Activated effector memory CD4-positive, alpha-beta T cell treated with anti-CD3 and anti-CD28 coated beads, Interleukin-2, amount 50 U/mL, for 16 hours (primary cell): ENCODE measurements at regions not wholly inside any gene's neighbourhood (a gene's known extent, or its start where the extent isn't known, plus 50 kb on each side); places are given as distances from the start of the nearest gene placed in this dataset.
"Not testable (repeated sequence)": the region's sequence is repeated elsewhere in the genome, so short reads cannot be mapped to it uniquely, and the experiment has no call there.

Experiments used
- DNase-seq: peaks from one replicate; pipeline ENCODE4 v3.0.0-alpha.2; 2020

GRCh38 chr20:40019510-40019909 lies 669.5 kb downstream of the MAFB start:
- DNase-seq = no peak

- no peak for DNase-seq
Measured at GRCh38 chr20:40017765-40018164, 671.3 kb downstream of the MAFB start.

GRCh38 chr20:40016890-40017289 lies 672.1 kb downstream of the MAFB start:
- DNase-seq = no peak

GRCh38 chr20:40016392-40016791 lies 672.6 kb downstream of the MAFB start:
- DNase-seq = no peak

GRCh38 chr20:40012026-40012425 lies 677.0 kb downstream of the MAFB start:
- DNase-seq = not testable (repeated sequence)

- DNase-seq = no peak
Measured at GRCh38 chr20:40010483-40010882, 678.6 kb downstream of the MAFB start.

GRCh38 chr20:40009542-40009941 lies 679.5 kb downstream of the MAFB start:
- no peak for DNase-seq

- DNase-seq = no peak
Measured at GRCh38 chr20:40008177-40008576, 680.9 kb downstream of the MAFB start.

GRCh38 chr20:40006168-40006860 lies 682.7 kb downstream of the MAFB start:
- DNase-seq = no peak

GRCh38 chr20:40004092-40004491 lies 684.9 kb downstream of the MAFB start:
- not testable (repeated sequence) for DNase-seq

- no peak for DNase-seq
Measured at GRCh38 chr20:39993742-39994141, 695.3 kb downstream of the MAFB start.

GRCh38 chr20:39990692-39991091 lies 698.3 kb downstream of the MAFB start:
- DNase-seq = no peak

- DNase-seq = no peak
Measured at GRCh38 chr20:39988991-39989390, 700.0 kb downstream of the MAFB start.

- DNase-seq = no peak
Measured at GRCh38 chr20:39986173-39986904, 702.7 kb downstream of the MAFB start.

- no peak for DNase-seq
Measured at GRCh38 chr20:39985271-39985827, 703.7 kb downstream of the MAFB start.

GRCh38 chr20:39983655-39984054 lies 705.4 kb downstream of the MAFB start:
- DNase-seq = no peak

GRCh38 chr20:39983183-39983582 lies 705.9 kb downstream of the MAFB start:
- no peak for DNase-seq

GRCh38 chr20:39974966-39975501 lies 714.0 kb downstream of the MAFB start:
- no peak for DNase-seq

GRCh38 chr20:39968495-39968894 lies 720.5 kb downstream of the MAFB start:
- DNase-seq = no peak

- DNase-seq = no peak
Measured at GRCh38 chr20:39967806-39968205, 721.2 kb downstream of the MAFB start.

- DNase-seq = no peak
Measured at GRCh38 chr20:39961637-39962244, 727.3 kb downstream of the MAFB start.

GRCh38 chr20:39960522-39961428 lies 728.3 kb downstream of the MAFB start:
- DNase-seq = no peak
